WTC11 (cell line): ENCODE measurements at regions not wholly inside any gene's neighbourhood (a gene's known extent, or its start where the extent isn't known, plus 50 kb on each side); places are given as distances from the start of the nearest gene placed in this dataset.

ENCODE experiments used
- CREB1 ChIP-seq: sonication (generic); formaldehyde crosslinking; IDR thresholded peaks from 2 replicates; pipeline ENCODE4 v1.8.0; 2023; ENCODE audit warnings: mild to moderate bottlenecking, missing genetic modification reagents
- CTCF ChIP-seq: fragments of 200-600 bp; IDR thresholded peaks from 2 replicates; pipeline ENCODE4 v1.8.0; 2022; ENCODE audit warnings: antibody characterized with exemption
- FOXK1 ChIP-seq: sonication (generic); formaldehyde crosslinking; IDR thresholded peaks from 2 replicates; pipeline ENCODE4 v1.8.0; 2022; ENCODE audit warnings: mild to moderate bottlenecking, moderate library complexity, missing genetic modification reagents
- FOXP1 ChIP-seq: sonication (generic); formaldehyde crosslinking; IDR thresholded peaks from 2 replicates; pipeline ENCODE4 v1.8.0; 2022; ENCODE audit warnings: missing genetic modification reagents, mild to moderate bottlenecking, moderate library complexity, borderline replicate concordance
- GABPB1 ChIP-seq: sonication (generic); formaldehyde crosslinking; IDR thresholded peaks from 2 replicates; pipeline ENCODE4 v1.8.1; 2023; ENCODE audit warnings: mild to moderate bottlenecking, missing genetic modification reagents
- JAZF1 ChIP-seq: fragments of 250-450 bp; sonication (Bioruptor Pico); IDR thresholded peaks from 2 replicates; pipeline ENCODE4 v1.9.0; 2021; ENCODE audit warnings: moderate library complexity, mild to moderate bottlenecking, inconsistent platforms
- PREB ChIP-seq: sonication (generic); formaldehyde crosslinking; IDR thresholded peaks from 2 replicates; pipeline ENCODE4 v1.8.1; 2022; ENCODE audit warnings: mild to moderate bottlenecking, missing genetic modification reagents, moderate library complexity, borderline replicate concordance
- TEAD4 ChIP-seq: sonication (generic); formaldehyde crosslinking; IDR thresholded peaks from 2 replicates; pipeline ENCODE4 v1.8.0; 2022; ENCODE audit warnings: mild to moderate bottlenecking, missing genetic modification reagents
- ZNF121 ChIP-seq: sonication (generic); formaldehyde crosslinking; IDR thresholded peaks from 2 replicates; pipeline ENCODE4 v1.8.0; 2023; ENCODE audit warnings: missing genetic modification reagents
- ZNF416 ChIP-seq: fragments of 250-450 bp; sonication (Bioruptor Pico); IDR thresholded peaks from 2 replicates; pipeline ENCODE4 v1.9.0; 2021; ENCODE audit warnings: mild to moderate bottlenecking, inconsistent platforms
- ZNF423 ChIP-seq: fragments of 250-450 bp; sonication (Bioruptor Pico); IDR thresholded peaks from 2 replicates; pipeline ENCODE4 v2.1.2; 2022; ENCODE audit warnings: mild to moderate bottlenecking, moderate library complexity
- TF ChIP-seq, protein P1 (sequence below): sonication (generic); formaldehyde crosslinking; IDR thresholded peaks from 2 replicates; pipeline ENCODE4 v1.8.0; 2022; ENCODE audit warnings: mild to moderate bottlenecking, missing genetic modification reagents
- TF ChIP-seq, protein P2 (sequence below): sonication (generic); formaldehyde crosslinking; IDR thresholded peaks from 2 replicates; pipeline ENCODE4 v1.8.1; 2023; ENCODE audit warnings: mild to moderate bottlenecking, missing genetic modification reagents
- TF ChIP-seq, protein P3 (sequence below): sonication (generic); formaldehyde crosslinking; IDR thresholded peaks from 2 replicates; pipeline ENCODE4 v1.8.1; 2022; ENCODE audit warnings: low read depth, missing genetic modification reagents, borderline replicate concordance

DNA sequence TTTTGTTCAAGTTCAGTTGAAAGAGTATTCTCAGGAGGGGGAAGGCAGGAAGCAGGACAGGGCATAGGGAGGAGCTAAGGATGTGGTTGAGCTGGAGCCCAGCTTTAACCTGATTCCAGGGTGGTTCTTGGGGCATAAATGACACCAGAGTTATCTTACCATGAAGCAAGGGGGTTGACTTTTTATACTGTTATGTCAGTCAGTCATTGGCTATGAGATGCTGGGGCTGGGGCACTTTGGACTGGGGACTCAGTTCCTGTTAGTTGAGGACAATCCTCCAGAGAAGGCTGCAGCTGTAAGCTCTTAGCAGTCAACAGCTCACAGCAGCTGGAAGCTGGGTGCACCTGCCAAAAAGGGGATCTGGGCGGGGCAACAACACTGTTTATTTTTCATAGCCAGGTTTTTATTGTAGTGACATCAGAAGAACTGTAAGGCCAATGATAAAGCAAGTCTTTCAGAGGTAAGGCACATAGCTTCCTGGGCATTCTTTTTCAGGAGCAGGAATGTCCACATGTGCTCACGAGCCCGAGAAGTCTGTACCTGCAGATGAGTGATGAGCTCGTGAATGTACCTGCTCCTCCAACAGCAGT is 78.5 kb downstream of the MID1IP1 start:
- TF ChIP-seq CTCF = no peak
- TF ChIP-seq, protein P1, sequence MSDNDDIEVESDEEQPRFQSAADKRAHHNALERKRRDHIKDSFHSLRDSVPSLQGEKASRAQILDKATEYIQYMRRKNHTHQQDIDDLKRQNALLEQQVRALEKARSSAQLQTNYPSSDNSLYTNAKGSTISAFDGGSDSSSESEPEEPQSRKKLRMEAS = no peak
- TF ChIP-seq ZNF423 = no peak
- TF ChIP-seq TEAD4 (CRISPR knock-in tag) = no peak
- TF ChIP-seq, protein P2, sequence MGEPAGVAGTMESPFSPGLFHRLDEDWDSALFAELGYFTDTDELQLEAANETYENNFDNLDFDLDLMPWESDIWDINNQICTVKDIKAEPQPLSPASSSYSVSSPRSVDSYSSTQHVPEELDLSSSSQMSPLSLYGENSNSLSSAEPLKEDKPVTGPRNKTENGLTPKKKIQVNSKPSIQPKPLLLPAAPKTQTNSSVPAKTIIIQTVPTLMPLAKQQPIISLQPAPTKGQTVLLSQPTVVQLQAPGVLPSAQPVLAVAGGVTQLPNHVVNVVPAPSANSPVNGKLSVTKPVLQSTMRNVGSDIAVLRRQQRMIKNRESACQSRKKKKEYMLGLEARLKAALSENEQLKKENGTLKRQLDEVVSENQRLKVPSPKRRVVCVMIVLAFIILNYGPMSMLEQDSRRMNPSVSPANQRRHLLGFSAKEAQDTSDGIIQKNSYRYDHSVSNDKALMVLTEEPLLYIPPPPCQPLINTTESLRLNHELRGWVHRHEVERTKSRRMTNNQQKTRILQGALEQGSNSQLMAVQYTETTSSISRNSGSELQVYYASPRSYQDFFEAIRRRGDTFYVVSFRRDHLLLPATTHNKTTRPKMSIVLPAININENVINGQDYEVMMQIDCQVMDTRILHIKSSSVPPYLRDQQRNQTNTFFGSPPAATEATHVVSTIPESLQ (CRISPR knock-in tag) = no peak
- no peak for TF ChIP-seq PREB (CRISPR knock-in tag)
- no peak for TF ChIP-seq GABPB1
- TF ChIP-seq, protein P3, sequence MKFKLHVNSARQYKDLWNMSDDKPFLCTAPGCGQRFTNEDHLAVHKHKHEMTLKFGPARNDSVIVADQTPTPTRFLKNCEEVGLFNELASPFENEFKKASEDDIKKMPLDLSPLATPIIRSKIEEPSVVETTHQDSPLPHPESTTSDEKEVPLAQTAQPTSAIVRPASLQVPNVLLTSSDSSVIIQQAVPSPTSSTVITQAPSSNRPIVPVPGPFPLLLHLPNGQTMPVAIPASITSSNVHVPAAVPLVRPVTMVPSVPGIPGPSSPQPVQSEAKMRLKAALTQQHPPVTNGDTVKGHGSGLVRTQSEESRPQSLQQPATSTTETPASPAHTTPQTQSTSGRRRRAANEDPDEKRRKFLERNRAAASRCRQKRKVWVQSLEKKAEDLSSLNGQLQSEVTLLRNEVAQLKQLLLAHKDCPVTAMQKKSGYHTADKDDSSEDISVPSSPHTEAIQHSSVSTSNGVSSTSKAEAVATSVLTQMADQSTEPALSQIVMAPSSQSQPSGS (CRISPR knock-in tag) = no peak
- TF ChIP-seq CREB1 = no peak
- no peak for TF ChIP-seq ZNF416
- no peak for TF ChIP-seq FOXK1 (CRISPR knock-in tag)
- TF ChIP-seq FOXP1 (CRISPR knock-in tag) = no peak
- no peak for TF ChIP-seq JAZF1 (CRISPR knock-in tag)
- no peak for TF ChIP-seq ZNF121 (CRISPR knock-in tag)
